GM19463 (cell line): ENCODE measurements at regions not wholly inside any gene's neighbourhood (a gene's known extent, or its start where the extent isn't known, plus 50 kb on each side); places are given as distances from the start of the nearest gene placed in this dataset.
"Not testable (repeated sequence)": the region's sequence is repeated elsewhere in the genome, so short reads cannot be mapped to it uniquely, and the experiment has no call there.

ENCODE experiments used
- ATAC-seq: cut with Tn5 transposase; IDR thresholded peaks from one replicate; pipeline ENCODE4 v1.9.1; 2021; ENCODE audit warnings: mild to moderate bottlenecking, moderate library complexity; ENCODE audit not compliant: unreplicated experiment

DNA sequence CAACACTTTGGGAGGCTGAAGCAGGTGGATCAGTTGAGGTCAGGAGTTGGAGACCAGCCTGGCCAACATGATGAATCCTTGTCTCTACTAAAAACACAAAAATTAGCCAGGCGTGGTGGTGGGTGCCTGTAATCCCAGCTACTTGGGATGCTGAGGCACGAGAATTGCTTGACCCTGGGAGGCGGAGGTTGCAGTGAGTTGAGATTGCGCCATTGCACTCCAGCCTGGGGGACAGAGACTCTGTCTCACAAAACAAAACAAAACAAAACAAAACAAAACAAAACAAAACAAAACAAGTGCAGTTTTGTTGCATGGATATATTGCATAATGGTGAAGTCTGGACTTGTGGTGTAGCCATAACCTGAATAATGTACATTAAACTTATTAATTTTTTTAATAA lies 133.6 kb upstream of the ZNF217 start:
- not testable (repeated sequence) for ATAC-seq

DNA sequence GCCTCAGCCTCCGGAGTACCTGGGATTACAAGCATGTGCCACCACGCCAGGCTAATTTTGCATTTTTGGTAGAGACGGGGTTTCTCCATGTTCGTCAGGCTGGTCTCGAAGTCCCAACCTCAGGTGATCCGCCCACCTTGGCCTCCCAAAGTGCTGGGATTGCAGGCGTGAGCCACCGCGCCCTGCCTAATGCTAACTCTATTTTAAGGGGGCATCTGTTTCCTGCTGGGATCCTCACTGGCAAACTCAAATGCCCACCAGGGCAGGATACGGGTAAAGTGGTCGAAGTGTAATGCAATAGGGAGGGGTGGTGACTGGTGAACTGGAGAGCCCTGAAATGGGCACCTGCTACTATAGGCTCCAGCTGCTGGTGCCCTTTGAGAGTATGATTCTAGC lies 131.9 kb upstream of the ZNF217 start:
- no peak for ATAC-seq

DNA sequence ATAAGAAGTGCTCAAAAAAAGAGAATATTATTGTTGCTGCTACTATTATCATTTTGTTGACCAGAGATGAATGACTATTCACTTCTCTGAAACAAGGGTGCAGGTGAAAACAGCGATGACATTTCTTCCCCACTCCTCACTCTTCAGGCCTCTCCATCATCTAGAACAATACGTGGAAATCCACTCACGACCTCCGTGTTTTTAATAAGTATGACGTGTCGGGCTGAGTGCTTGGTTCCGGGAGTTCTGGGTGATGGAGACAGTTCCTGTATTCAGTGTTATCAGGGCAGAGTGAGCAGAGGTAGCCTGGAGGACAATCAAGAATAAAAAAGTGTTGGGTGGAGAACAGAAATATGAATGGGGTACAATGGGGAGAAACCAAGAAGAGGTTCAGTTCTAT lies 130.0 kb upstream of the ZNF217 start:
- no peak for ATAC-seq

DNA sequence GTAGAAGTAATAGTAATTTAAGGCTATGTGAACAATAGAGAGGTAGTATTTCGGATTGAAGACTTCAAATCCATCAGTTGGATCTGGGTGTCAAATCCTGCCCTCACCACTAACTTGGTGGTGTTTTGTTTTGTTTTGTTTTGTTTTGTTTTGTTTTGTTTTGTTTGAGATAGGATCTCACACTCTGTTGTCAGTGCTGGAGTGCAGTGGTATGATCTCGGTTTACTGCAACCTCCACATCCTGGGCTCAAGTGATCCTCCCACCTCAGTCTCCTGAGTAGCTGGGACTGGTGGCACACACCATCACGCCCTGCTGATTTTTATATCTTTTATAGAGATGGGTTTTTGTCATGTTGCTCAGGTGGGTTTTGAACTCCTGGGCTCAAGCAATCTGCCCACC lies 129.4 kb upstream of the ZNF217 start:
- ATAC-seq = no peak

DNA sequence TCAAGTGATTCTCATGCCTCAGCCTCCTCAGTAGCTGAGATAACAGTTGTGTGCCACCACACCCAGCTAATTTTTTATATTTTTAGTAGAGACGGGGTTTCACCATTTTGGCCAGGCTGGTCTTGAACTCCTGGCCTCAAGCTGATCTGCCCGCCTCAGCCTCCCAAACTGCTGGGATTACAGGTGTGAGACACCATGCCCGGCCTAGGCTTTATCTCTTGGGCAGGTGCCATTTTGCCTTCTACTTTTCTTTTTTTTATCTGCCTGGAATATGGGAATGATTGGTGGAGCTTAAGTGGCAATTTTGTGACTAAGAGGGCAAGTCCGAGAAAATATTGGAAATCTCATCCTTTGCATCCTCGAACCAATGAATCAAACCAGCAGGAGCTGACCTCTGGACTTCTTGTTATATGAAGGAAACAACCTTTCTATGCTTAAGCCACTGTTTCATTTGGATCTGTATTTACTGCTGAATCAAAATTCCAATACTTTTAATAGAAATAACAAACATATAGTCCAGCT lies 128.9 kb upstream of the ZNF217 start:
- no peak for ATAC-seq

DNA sequence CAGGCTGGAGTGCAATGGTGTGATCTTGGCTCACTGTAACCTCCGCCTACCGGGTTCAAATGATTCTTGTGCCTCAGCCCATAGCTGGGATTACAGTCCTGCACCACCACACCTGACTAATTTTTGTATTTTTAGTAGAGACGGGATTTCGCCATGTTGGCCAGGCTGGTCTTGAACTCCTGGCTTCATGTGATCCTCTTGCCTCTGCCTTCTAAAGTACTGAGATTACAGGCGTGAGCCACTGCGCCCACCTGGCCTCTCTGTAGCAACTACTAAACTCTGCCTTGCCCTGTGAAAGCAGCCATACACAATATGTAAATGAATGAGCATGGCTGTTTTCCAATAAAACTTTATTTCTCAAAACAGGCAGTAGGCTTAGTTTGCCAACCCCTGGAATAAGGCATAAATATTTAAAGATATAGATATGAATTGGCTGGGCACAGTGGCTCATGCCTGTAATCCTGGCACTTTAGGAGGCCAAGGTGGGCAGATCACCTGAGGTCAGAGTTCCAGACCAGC lies 127.9 kb upstream of the ZNF217 start:
- not testable (repeated sequence) for ATAC-seq

DNA sequence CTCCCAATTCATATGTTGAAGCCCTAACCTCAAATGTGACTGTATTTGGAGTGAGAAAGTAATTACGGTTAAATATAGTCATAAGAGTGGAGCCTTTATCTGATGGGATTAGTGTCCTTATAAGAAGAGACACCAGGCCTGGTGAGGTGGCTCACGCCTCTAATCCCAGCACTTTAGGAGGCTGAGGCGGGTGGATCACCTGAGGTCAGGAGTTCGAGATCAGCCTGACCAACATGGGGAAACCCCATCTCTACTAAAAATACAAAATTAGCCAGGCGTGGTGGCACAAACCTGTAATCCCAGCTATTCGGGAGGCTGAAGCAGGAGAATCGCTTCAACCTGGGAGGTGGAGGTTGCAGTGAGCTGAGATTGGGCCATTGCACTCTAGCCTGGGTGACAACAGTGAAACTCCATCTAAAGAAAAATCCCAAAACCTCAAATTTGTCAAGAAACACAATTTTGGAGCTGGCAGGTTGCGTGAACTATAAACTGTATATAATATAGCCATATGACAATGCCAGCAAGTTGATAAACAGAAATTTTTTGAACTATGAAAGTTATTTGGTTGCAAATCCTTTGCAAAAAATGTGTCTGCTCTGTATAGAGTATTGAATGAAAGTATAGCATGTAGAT lies 125.6 kb upstream of the ZNF217 start:
- not testable (repeated sequence) for ATAC-seq

DNA sequence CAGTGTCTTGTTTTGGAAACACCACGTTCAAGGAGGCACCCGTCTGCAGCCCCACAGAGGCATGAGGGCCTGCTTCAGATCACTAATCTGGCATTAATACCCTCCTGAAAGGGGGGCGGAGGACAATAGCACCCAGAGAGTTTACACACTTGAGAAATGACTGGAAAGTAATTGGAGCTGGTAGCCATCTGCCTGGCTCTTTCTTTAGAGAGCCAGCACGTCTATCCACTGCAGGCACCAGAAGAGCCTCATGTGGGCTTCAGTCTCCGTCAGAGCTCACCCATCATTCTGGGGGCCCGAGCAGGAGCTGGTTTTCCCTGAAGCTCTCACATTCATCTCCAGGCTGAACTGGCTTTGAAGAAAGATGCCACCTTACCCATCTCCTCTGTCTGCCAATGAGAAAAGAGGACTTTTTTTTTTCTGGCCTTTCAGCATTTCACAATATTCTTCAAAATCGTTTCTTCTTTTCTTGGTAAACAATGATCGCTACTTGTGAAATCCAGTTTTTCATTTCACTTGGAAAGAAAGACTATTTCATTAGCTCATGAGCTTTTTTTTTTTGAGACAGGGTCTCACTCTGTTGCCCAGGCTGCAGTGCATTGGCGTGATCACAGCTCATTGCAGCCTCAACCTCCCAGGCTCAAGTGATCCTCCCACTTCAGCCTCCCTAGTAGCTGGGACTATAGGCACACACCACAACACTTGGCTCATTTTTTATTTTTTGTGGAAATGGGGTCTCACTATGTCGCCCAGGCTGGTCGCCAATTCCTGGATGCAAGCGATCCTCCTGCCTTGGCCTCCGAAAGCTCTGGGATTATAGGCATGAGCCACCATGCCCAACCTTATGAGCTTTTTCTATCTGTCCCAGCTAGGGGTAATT lies 124.7 kb upstream of the ZNF217 start:
- ATAC-seq = no peak

DNA sequence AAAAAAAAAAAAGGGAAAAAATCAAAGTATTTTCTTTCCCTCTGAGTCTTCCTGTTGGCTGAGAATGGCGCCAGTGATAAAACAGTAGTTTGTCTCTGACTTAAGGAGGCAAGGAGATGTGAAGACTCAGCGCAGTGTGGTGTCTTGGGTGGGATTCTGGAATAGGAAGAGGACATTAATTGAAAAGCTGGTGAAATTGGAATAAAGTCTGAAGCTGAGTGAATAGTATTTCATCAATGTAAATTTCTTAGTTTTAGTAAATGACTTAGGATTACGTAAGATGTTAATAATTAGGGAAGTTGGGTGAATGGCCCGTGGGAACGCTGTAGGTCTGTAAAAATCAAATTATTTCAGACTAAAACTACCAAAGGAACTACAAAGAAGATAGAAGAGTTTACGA lies 122.8 kb upstream of the ZNF217 start:
- ATAC-seq = no peak

DNA sequence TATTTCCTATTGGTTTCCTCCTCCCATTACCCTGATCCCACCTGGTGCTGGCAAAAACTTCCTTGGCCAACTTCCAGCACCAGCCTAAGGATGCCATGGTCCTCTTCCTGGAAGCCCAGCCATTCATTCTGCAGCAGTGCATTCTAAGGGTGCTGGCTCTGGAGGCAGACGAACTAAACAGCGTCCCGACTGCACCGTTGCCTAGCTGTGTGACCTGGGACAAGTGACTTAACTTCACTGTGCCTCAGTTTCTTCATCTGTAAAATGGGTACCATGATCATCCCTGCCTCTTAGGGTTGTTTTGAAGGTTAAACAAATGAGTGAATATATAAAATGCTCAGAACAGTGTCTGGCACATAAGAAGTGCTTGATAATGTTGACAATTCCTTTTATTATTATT lies 120.9 kb upstream of the ZNF217 start:
- no peak for ATAC-seq

DNA sequence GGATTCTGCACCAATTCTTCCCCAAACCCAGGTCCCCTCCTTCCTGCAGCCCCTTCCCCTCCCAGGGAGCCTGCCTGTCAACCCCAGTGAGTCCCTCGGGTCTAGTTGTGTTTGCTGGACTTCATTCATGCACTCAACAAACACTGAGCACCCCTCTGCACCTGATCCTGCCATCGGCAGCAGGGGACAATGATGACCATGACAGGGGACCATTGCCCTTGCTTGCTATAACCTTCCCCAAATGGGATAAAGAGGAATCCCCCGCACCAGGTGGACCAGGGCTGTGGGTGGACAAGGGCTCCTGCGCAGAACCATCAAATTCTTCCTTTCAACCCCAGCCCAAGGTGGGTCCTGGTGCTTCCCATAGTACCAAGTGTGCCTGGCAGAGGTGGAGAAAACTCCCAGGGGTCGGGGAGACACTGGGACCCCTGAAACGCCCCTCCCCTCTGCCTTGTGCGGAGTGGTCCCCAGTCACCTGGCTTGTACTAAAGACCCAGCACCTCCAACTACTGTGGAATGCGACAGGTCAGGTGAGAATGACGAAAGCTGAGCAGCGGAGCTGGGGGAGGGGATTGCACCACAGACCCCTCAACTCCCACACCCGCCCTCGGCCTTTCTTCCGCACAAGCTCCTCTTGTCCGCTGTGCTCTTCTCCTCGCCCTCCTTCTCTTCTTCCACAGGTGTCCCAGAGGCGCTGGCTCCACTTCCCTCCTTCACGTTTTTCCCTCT lies 119.9 kb upstream of the ZNF217 start:
- no peak for ATAC-seq

DNA sequence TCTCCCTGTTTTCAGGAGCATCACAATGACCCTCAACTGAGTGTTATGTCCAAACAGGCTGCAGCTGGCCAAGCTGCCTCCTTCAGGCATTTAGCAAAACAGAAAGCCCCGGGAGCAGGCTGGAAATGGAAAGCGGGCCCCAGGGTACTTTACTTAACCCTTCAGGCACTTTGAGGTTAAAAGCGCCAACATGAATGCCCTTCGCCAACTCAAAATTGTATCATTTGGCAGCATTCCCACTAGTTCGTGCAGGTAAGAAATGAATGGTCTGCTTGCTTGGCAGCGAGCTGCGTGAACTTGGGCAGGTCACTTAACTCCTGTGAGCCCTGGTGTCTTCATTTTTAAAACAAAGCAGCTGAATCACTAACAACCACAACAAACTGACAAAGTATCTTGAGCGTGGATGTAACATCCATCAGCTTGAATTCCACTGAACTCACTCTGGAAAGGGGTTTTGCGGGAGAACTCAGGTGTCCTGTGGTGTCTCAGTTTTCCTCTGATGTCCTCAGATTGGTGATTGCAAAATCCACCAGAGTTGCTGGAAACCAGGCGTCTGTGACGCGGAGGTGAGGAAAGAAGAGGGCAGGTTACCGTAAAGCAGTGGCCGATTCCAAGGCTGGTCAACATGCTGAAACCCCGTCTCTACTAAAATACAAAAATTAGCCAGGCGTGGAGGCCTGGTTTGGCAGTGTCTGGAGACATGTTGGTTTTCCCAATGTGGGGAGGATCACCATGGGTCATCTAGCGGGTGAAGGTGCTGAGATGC lies 118.8 kb upstream of the ZNF217 start:
- no peak for ATAC-seq

DNA sequence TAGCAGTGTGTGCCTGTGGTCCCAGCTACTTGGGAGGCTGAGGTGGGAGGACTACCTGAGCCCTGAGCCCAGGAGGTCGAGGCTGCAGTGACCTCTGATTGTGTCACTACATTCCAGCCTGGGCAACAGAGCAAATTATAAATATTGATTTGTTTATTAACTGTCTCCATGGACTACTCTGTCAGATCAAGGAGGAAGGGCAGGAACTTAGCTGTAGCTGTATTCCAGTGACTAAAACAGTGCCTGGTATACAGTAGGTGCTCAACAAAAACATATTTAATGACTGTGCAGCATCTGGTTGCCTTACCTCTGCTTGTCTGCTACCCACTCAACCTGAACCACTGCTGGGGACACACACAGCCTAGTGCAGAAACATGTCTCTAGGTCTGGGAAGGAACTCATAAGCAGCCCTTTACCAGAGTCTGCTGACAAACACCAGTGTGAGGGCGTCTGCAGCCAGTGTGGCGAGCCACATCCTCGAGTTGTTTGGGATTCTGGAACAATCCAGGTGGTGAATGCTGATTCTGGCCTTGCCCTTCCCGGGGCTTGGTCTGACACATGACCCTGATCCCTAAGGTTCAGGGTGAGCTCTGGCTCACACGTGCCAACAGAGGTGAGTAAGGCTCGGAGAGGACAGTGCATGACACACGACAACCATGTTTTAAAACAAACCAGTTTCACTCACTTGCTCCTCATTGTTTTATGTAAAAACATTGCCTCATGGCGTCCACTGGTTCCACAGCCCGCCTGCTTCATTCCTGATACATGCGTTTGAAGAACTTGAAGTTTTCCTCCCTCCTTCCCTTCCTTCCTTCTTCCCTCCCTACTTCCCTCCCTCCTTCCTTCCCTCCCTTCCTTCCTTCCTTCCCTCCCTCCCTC lies 117.9 kb upstream of the ZNF217 start:
- ATAC-seq = no peak

DNA sequence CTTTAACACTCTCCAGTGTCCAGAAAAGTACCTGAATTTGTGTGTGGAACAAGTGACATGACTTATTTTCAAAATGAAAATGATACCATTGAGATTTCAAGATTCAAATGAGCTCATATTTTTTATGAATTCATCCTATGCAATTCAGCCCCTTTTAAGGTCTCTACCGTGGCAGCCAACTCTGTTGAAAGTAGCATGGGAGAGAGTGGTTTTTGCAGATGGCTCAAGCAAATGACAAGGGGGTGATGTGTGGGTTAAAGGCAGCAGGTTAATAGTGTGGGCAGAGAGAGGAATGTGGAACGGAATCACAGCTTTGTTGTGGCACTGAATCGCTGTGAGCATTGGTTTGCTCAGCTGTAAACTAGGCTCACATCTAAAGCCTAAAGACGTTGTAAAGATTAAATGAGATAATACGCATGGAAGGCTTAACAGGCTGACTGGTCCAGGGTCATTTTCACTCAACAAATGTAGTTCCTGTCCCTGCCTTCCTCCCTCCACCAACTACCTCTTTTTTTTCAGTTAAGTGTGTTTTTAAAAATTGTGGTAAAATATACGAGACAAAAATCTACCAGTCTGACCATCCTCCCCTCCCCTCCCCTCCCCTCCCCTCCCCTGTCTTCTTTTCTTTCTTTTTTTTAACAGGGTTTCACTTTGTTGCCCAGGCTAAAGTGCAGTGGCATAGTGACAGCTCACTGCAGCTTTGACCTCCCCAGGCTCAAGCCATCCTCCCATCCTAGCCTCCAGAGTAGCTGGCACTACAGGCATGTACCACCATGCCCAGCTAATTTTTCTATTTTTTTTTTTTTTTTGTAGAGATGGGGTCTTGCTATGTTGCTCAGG lies 114.7 kb upstream of the ZNF217 start:
- peak; percentile 63 for ATAC-seq

DNA sequence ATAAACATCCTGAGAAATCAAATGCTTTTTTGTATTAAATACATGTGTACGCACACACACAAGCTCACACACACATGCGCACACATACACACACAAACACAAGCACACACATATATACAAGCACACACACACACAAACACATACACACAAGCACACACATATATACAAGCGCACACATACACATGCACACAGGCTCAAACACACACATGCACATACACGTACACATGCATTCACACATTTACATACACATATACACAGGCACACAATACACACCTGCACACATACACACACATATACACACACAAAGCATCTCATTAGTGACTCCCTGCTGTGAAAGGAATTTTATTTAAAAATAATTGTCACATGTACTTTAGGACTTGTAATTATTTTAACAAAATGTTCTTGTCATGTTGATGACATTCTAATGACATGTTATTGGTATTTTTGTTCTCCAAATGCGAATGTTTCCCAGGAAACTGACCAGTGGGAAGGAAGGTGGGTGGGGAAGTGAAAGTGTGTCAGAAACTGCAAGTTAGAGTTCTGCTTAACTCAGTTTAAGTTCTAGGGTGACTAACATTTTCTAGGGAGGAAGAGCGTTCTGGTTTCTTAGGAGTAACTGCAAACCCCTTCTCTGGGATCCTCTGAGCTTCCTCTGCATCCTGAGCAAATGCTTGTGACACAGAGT lies 113.9 kb upstream of the ZNF217 start:
- peak; percentile 38 for ATAC-seq

DNA sequence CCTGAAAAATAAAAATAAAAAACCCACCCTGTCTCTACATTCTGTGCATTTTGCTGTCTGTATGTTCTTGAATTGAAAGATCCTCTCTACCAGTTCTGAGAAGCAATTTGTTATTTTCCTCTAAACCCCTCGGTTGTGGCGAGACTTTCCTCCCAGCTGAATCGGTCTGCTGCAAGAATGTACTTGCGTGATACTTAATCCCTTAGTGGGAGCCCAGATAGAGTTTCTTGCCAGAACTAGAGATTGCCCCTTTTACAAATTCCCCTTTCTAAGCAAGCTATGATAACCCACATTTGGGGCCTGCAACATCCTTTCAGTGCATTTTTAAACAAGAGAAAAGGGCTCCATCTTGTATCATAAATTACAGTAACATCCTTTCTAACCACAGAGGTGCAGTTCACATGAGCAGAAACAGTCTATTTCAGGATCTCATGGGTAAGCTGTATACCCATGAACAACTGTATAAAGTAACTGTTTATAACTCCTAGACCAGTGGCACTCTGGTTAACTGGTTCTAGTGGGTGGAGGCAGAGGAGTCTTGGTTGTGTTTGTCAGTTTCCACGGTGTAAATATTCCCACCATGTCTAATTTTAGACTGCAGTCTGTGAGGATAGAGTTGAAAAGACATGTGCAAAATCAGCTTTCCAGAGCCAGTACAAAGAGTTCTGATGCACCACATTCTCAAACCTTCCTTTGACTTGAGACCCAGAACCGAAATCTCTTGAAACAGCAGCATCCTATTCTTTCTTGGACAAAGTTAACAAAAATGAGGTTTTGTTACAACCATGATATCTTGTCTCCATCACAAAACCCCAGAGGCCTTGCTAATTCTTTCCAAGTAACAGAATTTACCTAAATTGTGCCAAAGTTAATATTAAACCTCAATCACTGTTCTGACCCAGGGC lies 113.1 kb upstream of the ZNF217 start:
- ATAC-seq = peak; percentile 43

DNA sequence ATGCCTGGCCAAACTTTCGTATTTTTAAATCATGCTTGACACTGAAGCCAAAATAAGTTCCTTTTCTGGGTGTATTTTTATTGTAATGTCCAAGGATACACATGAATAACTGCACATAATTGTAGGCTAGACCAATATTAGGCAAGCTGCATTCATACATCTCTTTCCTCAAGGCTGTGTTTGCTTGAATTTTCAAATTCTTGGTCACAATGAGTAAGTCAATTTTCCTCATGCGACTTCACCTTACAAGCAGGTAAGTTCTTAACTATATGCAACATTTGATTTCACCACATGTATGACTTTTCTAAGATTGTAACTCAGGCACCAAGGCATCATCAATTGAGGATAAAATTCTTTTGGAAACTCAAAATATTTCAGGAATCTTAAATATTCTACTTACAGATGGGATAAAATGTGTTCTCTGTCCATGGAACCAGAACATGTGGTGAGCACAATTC lies 112.4 kb upstream of the ZNF217 start:
- no peak for ATAC-seq
